GM23248 (cell line): ENCODE measurements at regions not wholly inside any gene's neighbourhood (a gene's known extent, or its start where the extent isn't known, plus 50 kb on each side); places are given as distances from the start of the nearest gene placed in this dataset.

ENCODE experiments used
- DNase-seq: peaks from one replicate; pipeline ENCODE4 v3.0.0-alpha.2; 2015
- H2AFZ ChIP-seq: fragments of 200-600 bp; sonication (generic); 2 replicates; pipeline ENCODE4 v1.6.1; 2016; ENCODE audit warnings: antibody characterized with exemption
- H3F3A ChIP-seq: fragments of 200-600 bp; sonication (generic); 2 replicates; pipeline ENCODE4 v1.6.1; 2016; ENCODE audit warnings: mild to moderate bottlenecking, antibody characterized with exemption, mixed run types; ENCODE audit not compliant: insufficient read depth
- H3K27ac ChIP-seq: fragments of 200-600 bp; sonication (generic); 2 replicates; pipeline ENCODE4 v1.5.1; 2016; ENCODE audit warnings: mild to moderate bottlenecking
- H3K27me3 ChIP-seq: fragments of 200-600 bp; sonication (generic); replicated peaks from 2 replicates; pipeline ENCODE4 v1.6.1; 2016; ENCODE audit warnings: mild to moderate bottlenecking; ENCODE audit not compliant: insufficient read depth
- H3K36me3 ChIP-seq: fragments of 200-600 bp; sonication (generic); 2 replicates; pipeline ENCODE4 v1.6.1; 2016; ENCODE audit warnings: low read depth, mild to moderate bottlenecking
- H3K4me1 ChIP-seq: fragments of 200-600 bp; sonication (generic); 2 replicates; pipeline ENCODE4 v1.6.1; 2016; ENCODE audit warnings: mild to moderate bottlenecking; ENCODE audit not compliant: insufficient read depth
- H3K4me2 ChIP-seq: fragments of 200-600 bp; sonication (generic); one replicate; pipeline ENCODE4 v1.6.1; 2016; ENCODE audit warnings: mild to moderate bottlenecking; ENCODE audit not compliant: unreplicated experiment
- H3K4me3 ChIP-seq: fragments of 200-600 bp; sonication (generic); 2 replicates; pipeline ENCODE4 v1.5.1; 2016; ENCODE audit warnings: mild to moderate bottlenecking
- H3K79me2 ChIP-seq: fragments of 200-600 bp; sonication (generic); 2 replicates; pipeline ENCODE4 v1.6.1; 2016; ENCODE audit warnings: mild to moderate bottlenecking; ENCODE audit not compliant: insufficient read depth
- H3K9ac ChIP-seq: fragments of 200-600 bp; sonication (generic); 2 replicates; pipeline ENCODE4 v1.6.1; 2016; ENCODE audit warnings: mild to moderate bottlenecking
- H3K9me2 ChIP-seq: fragments of 200-600 bp; sonication (generic); 2 replicates; pipeline ENCODE4 v1.6.1; 2016; ENCODE audit warnings: mixed run types, mild to moderate bottlenecking, moderate library complexity; ENCODE audit not compliant: insufficient read depth
- H3K9me3 ChIP-seq: fragments of 200-600 bp; sonication (generic); one replicate; pipeline ENCODE4 v1.6.1; 2017; ENCODE audit warnings: low read depth
- H4K20me1 ChIP-seq: fragments of 200-600 bp; sonication (generic); 2 replicates; pipeline ENCODE4 v1.6.0; 2016; ENCODE audit not compliant: insufficient read depth
- EZH2 ChIP-seq: fragments of 200-600 bp; sonication (generic); IDR thresholded peaks from 2 replicates; pipeline ENCODE4 v1.6.1; 2018; ENCODE audit warnings: antibody characterized with exemption, mild to moderate bottlenecking; ENCODE audit not compliant: insufficient read depth, poor library complexity, severe bottlenecking
- EZH2phosphoT487 ChIP-seq: fragments of 200-600 bp; sonication (generic); IDR thresholded peaks from 2 replicates; pipeline ENCODE4 v1.6.1; 2018; ENCODE audit warnings: antibody characterized with exemption, moderate library complexity, mild to moderate bottlenecking, low read depth; ENCODE audit not compliant: insufficient read depth
- WGBS, 2 experiments: methylation state at CpG; one replicate each; pipeline ENCODE4 v1.1.6; 2015 to 2017; ENCODE audit warnings: low lambda C conversion rate in 2 of 2, low coverage in 1 of 2; ENCODE audit errors: missing lambda C conversion rate in 2 of 2; 5-methylcytosine and 5-hydroxymethylcytosine counted together
- in situ Hi-C: fragments of 300-500 bp; cut with MboI; formaldehyde crosslinking; loops from 2 replicates; pipeline ENCODE4 v1.15.0; 2020

GRCh38 chr6:102387326-102388033, 994.0 kb downstream of the GRIK2 start:
- in situ Hi-C loops = no loop called here
- Histone ChIP-seq H4K20me1 (no peaks in the 10 kb centered on the region), H3F3A (no peaks in the 10 kb centered on the region), H2AFZ (no peak overlapping the region), H3K4me1 (no peaks in the 10 kb centered on the region), H3K4me3 (no peak overlapping the region), H3K27me3 (no peaks in the 10 kb centered on the region), H3K27ac (no peak overlapping the region), H3K4me2 (no peak overlapping the region), H3K36me3 (no peaks in the 10 kb centered on the region), H3K9ac (no peak overlapping the region), H3K9me2 (no peaks in the 10 kb centered on the region), H3K9me3 (no peaks in the 10 kb centered on the region), H3K79me2 (no peaks in the 10 kb centered on the region)
- no peak for DNase-seq
- TF ChIP-seq EZH2phosphoT487 (no peak), EZH2 (no peak)
- WGBS, 2 experiments = 7% methylated on average over 2 of the region's 2 CpGs

GRCh38 chr6:102381203-102381602, 987.7 kb downstream of the GRIK2 start:
- Histone ChIP-seq H3F3A (no peaks in the 10 kb centered on the region), H3K27ac (no peak overlapping the region), H4K20me1 (no peaks in the 10 kb centered on the region), H2AFZ (no peak overlapping the region), H3K36me3 (no peaks in the 10 kb centered on the region), H3K4me2 (no peak overlapping the region), H3K4me1 (no peaks in the 10 kb centered on the region), H3K9me3 (no peaks in the 10 kb centered on the region), H3K79me2 (no peaks in the 10 kb centered on the region), H3K4me3 (no peak overlapping the region), H3K9ac (no peak overlapping the region), H3K27me3 (no peaks in the 10 kb centered on the region), H3K9me2 (no peaks in the 10 kb centered on the region)
- TF ChIP-seq EZH2 (no peak), EZH2phosphoT487 (no peak)
- in situ Hi-C loops = no loop called here
- no peak for DNase-seq

- no peak overlapping the region for H2AFZ ChIP-seq
Observed at GRCh38 chr6:102356170-102356569, 962.7 kb downstream of the GRIK2 start.

GRCh38 chr6:102355578-102355977, 962.1 kb downstream of the GRIK2 start:
- TF ChIP-seq EZH2 = no peak
- TF ChIP-seq EZH2phosphoT487 = no peak
- 19 to 38% methylated on average over 1 of the region's 1 CpG for WGBS, 2 experiments
- Histone ChIP-seq H3K79me2 (no peaks in the 10 kb centered on the region), H3K4me1 (no peaks in the 10 kb centered on the region), H4K20me1 (no peaks in the 10 kb centered on the region), H3K36me3 (no peaks in the 10 kb centered on the region), H3F3A (no peaks in the 10 kb centered on the region), H3K4me2 (no peak overlapping the region), H2AFZ (no peak overlapping the region), H3K9me3 (peaks cover 1% of the 10 kb centered on the region), H3K9ac (no peak overlapping the region), H3K27ac (no peak overlapping the region), H3K9me2 (no peaks in the 10 kb centered on the region), H3K27me3 (no peaks in the 10 kb centered on the region), H3K4me3 (no peak overlapping the region)
- in situ Hi-C loops = no loop called here
- no peak for DNase-seq

More at GRCh38 chr6:102356170-102356569, 962.7 kb downstream of the GRIK2 start:
- Histone ChIP-seq H3K79me2 (no peaks in the 10 kb centered on the region), H3K4me3 (no peak overlapping the region), H3K4me2 (no peak overlapping the region), H3K27me3 (no peaks in the 10 kb centered on the region), H3F3A (no peaks in the 10 kb centered on the region), H3K4me1 (no peaks in the 10 kb centered on the region), H3K9ac (no peak overlapping the region), H3K9me3 (peaks cover 3% of the 10 kb centered on the region), H4K20me1 (no peaks in the 10 kb centered on the region), H3K27ac (no peak overlapping the region), H3K9me2 (no peaks in the 10 kb centered on the region), H3K36me3 (no peaks in the 10 kb centered on the region)
- in situ Hi-C loops = no loop called here
- DNase-seq = no peak
- TF ChIP-seq EZH2 (no peak), EZH2phosphoT487 (no peak)
- 22 to 25% methylated on average over 8 of the region's 8 CpGs for whole genome bisulfite sequencing, 2 experiments

- no peaks in the 10 kb centered on the region for H3F3A ChIP-seq
- H3K27ac ChIP-seq = no peak overlapping the region
- in situ Hi-C loops = no loop called here
- no peaks in the 10 kb centered on the region for H4K20me1 ChIP-seq
- no peaks in the 10 kb centered on the region for H3K36me3 ChIP-seq
- no peaks in the 10 kb centered on the region for H3K9me3 ChIP-seq
- no peaks in the 10 kb centered on the region for H3K4me1 ChIP-seq
- no peak overlapping the region for H3K4me3 ChIP-seq
- H3K79me2 ChIP-seq = no peaks in the 10 kb centered on the region
- TF ChIP-seq EZH2phosphoT487 = no peak
- no peak for TF ChIP-seq EZH2
- 21 to 29% methylated on average over 5 of the region's 5 CpGs for WGBS, 2 experiments
- no peak overlapping the region for H3K4me2 ChIP-seq
- H3K9ac ChIP-seq = no peak overlapping the region
- H3K9me2 ChIP-seq = no peaks in the 10 kb centered on the region
- no peak overlapping the region for H2AFZ ChIP-seq
- no peaks in the 10 kb centered on the region for H3K27me3 ChIP-seq
- DNase-seq = no peak
Observed at GRCh38 chr6:102352552-102352951, 959.0 kb downstream of the GRIK2 start.
